NCI-H748 (cell line): ENCODE measurements at regions not wholly inside any gene's neighbourhood (a gene's known extent, or its start where the extent isn't known, plus 50 kb on each side); places are given as distances from the start of the nearest gene placed in this dataset.
"Not testable (repeated sequence)": the region's sequence is repeated elsewhere in the genome, so short reads cannot be mapped to it uniquely, and the experiment has no call there.

Source experiments
- DNase-seq: peaks from one replicate; lab custom pipeline; 2025; ENCODE audit not compliant: unreplicated experiment; lab: John Stamatoyannopoulos, UW

DNA sequence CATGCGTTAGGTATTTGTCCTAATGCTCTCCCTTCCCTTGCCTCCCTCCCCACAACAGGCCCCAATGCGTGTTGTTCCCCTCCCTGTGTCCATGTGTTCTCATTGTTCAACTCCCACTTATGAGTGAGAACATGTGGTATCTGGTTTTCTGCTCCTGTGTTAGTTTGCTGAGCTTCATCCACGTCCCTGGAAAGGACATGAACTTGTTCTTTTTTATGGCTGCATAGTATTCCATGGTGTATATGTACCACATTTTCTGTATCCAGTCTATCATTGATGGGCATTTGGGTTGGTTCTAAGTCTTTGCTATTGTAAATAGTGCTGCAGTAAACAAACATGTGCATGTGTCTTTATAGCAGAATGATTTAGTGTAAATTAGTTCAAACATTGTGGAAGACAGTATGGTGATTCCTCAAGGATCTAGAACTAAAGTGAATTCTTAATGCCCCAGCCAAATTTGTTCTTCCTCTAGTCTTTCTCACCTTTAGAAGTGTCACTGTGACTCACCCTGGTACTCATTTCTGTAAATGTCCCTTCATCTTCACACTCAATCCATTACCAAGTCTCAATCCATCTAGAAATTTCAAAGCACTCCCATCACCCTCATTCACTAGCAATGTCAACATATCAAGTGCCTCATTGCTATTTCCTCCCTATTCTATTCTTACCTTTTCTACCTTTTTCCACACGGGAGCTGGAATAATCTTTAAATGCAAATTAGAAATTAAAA, 123.9 kb downstream of the MREG start:
- not testable (repeated sequence) for DNase-seq

DNA sequence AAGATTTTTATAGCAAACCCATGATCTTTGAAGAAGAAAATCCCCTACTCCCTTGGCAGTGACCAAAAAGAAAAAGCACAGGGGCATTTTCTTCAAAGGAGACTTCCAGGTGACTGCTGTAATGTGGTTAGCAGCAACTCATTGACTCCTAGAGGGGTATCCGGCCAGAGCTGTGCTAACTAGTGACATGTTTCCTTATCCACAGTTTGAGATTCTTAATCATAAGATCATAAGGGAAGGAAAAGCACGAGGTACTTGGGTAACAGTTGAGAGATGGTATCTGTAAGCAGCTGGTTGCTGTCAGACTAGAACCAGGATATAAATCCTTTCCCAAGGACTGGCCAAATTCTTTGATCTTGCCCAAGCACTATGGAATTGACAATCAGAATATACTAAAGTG, 124.7 kb downstream of the MREG start:
- DNase-seq: no peak

DNA sequence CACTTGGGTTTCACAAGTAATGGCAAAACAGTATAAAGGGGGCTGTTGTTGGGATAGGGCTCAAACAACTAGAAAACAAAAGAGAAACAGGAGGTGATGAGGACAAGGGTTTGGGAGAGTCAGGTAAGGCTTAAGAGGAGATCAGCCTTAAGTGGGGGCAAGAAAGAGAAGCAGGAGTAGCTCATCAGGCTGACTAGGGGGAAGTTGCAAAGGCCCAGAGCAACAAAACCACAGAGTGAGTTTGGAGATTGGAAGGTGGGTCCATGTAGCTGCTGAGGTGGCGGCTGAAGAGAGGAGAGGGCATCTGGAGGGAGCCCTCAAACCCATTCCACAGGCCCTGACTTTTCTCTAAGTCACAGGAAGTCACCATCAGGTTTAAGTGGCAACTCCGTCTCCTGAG, 126.0 kb downstream of the MREG start:
- no peak for DNase-seq

DNA sequence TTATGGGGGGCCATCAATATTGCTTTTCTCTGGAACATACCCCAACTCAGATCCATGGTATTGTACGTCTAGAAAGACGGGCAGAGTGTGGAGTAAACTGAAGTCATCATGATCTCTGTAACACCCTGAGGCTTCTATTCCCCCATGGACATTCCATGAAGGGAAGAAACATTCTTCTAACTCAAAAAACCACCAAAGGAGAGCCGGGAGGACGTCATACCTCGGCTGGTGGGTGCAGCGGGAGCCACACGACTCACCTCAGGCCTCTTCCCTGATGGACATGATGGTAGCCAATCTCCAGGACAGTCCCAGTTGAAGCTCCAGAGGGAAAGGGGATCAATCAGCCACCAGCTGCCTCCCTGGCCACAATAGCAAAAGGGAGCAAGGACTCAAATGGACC, 127.3 kb downstream of the MREG start:
- no peak for DNase-seq

DNA sequence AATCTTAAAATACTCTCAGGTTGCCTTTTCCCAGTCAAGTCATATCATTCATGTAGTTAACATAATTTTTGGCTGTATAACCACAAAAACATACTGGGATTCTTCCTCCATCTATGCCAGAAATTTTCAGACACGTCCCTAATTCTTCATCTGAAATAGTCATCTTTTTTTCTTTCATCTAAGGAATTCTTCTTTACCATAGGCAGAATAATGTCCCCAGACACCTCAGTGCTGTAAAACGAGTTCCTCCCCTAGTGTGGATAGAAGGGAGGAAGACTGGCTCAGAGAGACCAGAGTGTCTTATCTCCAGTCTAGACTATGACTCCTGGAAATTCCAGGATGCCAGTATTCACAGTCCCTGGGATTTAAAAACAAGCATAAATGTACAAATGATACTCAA, 127.8 kb downstream of the MREG start:
- no peak for DNase-seq

DNA sequence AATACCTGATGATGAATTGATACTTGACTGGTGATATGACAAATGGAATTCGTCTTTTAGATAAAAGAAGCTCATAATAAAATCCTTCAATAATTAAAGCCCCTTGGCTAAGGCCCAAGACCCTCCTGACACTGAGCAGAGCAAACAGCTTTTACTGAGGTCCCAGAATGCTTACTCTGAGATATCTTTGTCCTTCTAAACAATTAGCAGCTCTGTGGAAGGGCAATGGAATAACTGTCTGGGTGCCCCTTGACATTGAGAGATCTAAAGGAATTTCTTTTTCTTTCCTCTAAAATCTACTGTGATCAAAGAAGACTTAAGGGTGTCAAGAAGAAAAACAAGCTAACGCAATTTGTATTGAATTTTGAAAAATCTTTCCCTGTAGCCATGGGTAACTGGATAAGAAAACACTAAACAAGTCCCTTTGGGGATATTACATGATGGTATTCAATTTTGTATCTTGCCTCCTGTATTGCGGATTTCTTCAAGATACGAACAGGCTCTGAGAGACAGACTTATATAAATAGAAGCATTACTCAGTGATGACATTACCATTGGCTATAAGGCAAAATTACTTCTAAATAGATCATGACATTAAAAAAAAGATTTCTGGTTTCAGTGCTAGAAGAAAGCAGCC, 128.8 kb downstream of the MREG start:
- DNase-seq: no peak

DNA sequence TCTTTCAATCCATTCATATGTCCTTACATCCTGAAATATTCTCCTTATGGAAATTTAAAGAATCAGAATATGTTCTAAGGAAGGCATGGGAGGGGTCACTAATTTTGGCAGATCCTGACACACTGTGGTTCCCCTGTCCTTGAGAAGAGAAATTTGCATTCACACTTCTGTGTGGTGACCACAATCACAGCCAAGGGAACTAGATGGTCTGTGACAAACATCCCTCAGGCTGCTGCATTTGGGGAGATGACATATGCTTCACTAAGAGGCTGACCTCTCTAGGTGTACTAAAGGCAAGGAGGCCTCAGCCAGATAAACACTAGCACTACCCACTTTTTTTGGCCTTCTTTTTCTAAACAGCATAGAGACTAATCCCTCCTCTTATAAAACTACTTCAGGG, 129.6 kb downstream of the MREG start:
- no peak for DNase-seq

DNA sequence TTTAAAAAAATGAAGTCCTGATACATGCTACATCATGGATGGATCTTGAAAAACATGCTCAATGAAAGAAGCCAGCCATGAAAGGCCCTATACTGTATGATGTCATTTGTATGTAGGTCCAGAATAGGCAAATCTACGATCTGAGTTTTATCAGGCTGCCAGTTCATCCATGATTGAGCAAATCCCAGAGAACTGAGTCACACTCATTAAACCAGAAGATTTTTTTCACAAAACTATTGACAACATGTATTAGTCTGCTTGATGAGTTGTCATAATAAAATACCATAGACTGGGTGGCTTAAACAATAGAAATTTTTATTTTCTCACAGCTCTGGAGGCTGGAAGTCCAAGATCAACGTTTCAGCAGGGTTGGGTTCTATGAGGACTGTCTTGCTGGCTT, 130.7 kb downstream of the MREG start:
- DNase-seq: no peak

DNA sequence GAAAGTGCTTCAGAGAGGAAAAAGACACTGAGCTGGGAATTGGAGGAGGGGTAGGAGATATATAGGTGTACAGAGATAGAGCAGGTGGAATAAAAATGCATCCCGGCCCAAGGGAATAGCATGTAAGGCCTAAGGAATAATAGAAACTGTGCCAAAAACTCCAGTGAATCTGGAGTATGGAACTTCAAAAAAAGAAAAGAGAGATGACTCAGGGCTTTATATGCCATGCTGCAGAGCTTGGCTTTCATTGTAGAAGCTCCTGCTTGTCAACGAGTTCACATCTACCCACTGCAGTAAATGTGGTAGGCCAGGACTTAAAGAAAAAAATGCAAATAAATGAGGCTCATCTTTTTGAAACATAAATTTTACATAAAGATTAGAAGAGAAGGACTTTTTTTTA, 131.8 kb downstream of the MREG start:
- DNase-seq: no peak

DNA sequence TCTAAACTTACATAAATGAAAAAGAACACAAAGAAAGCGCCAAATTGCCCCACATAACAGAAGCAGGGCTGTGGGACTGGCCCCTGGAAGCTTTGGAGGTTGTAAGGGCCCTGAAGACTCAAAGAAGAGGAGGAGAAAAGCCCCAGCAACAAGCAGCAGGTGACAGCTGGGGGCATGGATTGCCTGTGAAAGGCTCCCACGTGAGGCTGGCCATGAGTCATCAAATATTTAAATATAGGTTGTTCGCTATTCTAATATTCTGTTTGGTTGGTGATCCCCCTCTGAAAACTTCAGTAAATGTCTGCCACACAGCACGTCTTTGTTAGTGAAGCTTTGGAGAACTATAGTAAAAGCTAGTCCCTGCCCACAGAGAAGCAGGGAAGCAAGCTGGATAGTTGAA, 132.4 kb downstream of the MREG start:
- no peak for DNase-seq

DNA sequence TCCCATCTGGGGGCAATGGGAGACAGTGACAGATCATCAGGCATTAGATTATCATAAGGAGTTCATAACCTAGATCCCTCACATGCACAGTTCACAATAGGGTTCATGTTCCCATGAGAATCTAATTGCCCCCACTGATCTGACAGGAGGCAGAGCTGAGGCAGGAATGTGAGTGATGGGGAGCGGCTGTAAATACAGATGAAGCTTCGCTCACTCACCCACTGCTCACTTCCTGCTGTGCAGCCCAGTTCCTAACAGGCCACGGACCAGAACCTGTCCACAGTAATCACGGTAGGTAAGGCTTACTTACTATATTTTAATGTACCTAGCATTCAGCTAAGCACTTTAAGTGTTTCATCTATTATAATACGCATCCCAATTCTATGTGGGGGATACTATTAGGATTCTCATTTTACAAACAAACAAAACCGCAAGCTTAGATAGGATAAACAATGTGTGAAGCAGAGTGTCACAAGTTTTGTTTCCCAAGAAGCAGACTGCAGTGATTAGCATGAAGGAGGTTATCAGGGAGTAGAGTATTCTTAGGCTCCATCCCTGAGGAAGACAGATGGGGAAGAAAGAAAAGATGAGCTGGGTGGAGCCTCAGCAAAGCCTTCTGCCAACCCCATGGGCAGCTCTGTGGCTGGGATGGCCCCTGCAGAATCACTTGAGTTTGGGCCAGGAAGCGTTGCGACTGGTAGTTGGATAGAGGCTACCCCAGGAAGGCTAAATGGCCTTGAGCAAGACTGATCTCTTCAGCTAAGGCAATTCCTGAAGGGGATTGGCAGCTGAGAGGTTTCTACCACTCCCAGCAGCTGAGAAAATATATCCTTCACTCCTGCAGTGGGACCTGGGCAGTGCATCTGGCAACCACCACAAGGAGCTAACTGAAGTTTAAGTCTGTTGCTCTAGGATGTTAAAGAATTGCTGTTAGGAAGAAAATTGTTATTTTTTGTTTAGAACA, 133.1 kb downstream of the MREG start:
- DNase-seq: no peak

DNA sequence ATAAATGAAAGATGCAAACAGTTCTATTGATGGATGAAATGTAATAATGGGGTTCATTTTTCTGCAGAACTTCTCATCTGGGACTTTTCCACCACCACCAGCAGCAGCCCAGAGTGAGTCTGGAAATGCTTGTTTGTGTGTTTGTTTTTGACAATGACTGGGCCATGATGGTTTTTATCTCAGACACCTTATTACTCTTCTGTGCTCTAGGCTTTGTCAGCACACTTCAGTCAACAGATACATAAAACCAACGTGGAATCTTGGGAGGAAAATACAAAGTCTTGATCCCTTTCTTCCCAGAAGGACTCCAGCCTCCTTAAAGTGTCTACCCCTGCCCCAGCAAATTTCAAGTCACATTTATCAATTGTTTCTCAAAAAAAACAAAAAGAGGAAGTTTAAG, 134.0 kb downstream of the MREG start:
- DNase-seq: no peak

DNA sequence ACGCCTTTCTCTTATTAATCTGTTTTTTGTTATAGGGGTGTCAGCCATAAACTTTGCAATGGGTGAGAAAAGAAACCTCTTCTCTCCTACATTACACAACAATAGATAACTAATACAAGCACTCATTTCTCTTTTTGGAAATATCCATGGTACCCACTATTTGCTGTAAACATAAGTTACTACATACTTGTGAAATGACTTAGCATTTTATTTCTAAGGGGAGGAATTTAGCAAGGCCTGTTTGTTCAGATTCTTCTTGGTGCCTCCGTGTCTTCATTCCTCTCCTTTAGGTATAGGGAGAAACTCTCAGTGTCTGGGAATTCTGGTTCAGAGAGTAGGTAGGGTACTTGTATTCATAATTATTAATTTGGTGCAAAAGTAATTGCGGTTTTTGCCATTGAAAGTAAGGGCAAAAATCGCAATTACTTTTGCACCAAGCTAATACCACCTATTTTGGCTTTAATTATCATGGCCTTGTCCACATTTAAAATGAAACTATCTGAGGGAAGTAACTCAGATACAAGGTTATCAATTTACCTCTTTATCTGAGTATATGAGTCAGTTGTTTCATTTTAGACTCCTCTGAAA, 134.8 kb downstream of the MREG start:
- no peak for DNase-seq

DNA sequence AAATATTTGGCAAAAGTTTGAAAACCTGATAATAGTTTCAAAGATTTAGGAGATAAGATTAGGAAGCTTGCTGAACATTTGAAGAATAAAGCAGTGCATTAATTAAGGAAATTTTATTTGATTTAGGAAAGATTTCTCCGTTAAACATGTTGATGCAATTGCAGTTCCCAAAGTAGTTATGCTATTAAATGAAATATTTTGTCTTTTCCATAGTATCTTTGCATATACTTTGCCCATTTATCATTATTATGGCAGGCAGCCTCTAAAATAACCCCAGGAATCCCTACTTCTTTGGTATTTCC, 136.5 kb downstream of the MREG start:
- DNase-seq: no peak

DNA sequence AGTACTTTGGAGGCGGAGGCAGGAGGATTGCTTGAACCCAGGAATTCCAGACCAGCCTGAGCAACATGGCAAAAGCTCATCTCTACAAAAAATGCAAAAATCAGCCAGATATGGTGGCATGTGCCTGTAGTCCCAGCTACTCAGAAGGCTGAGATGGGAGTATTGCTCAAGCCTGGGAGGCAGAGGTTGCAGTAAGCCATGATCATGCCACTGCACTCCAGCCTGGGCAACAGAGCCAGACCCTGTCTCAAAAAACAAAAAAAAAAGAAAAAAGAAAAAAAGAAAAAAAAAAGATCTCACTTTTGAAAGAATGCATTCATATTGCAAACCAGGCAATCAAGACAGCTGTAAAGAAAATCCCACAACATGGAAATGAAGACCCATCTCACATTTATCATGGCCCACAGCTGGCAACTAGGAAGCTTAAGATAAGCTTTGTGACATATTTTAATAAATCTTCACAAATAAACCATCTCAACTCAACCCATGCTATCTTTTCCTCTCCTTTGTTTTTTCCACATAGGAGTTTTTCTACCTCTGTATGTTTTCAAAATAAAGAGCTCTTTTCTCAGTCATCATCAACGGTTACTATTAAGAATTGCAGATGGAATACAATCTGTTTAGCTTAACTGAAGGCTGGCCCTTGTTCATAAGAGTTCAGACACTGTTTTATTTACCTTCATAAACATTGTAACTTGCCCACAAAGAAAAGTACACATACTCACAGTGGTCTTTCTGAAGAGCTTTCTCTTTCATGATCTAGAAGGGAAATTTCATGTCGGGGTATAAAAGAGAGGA, 137.0 kb downstream of the MREG start:
- DNase-seq: peak; percentile 22

DNA sequence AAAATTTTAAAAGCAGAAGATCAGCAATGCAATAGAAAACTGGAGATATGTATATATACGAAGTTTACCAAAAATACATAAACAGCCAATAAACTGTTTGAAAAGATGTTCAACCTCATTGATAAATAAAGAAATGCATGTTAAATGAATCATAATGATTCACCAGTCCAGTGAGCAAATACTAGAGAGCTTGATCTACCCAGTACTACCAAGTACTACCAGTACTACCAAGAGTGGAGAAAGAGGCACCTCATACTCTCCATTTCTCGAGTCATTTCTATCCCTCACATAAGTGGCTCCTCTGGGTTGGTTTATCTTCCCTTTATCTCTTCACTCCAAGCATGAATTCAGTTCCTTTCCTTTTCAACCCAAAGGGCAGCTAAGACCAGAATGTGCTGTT, 138.9 kb downstream of the MREG start:
- no peak for DNase-seq

DNA sequence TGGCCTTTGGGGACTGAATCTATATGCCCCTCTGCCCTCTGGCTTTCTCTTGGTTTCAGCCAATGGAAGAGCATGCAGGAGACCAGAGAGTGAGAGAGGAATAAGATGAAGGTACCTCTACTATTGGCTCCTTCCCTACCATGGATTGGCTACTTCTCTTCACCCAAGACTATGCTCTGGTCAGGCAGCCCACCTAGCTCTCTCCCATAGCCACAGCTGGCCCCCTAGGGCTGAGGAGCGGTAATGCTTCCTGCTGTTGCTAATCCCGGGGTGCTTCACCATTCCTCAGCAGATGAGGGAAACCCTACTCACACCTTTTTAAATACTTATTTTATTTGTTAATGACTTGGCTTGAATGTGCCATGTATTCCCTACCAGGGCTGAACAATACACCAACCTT, 142.4 kb downstream of the MREG start:
- DNase-seq: peak; percentile 39

DNA sequence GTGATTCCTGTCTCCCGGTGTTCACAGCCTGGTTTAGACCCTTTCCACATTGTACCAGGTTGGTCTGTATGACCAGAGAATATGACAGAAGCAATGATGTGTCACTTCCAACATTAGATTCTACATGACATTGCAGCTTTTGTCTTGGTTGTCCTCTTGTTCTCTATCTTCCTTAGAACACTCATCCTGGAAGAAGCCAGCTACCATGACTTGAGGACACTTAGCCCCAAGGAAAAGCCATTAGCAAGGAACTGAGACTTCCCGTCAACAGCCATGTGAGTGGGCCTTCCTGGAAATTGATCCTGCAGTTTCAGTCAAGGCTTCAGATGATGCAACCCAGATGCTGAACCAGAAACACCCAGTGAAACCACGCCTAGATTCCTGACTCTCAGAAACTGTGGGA, 143.3 kb downstream of the MREG start:
- peak; percentile 37 for DNase-seq

DNA sequence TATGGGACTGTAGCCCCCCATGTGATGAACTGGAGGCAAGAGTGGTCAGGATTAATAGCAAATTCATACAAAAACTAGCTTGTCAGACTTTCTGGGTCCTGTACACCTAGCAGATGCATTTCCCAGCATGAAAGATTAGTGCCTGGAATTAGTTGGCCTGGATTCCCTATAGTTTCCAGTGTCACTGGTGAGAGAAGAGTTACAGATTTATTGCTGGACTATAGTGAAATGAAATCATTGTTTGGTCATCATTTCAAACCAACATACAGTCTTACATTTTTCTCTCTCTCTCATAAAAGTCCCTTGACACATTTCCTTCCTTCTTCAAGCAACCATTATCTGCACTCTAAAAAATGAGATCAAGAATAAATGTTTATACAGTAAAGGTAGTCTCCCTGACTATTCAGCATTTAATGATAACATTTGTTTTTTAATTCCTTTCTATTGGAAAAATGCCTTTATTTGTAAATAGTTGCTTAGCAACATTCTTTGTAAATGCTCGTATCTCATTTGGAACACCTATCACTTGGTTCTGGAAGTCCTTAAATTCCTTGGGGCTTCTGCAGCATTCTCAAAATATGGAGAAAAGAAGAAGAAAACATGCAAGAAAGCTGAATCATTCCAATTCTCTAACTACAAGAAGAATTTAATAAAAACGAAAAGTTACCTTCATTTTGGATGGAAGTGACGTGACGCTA, 144.4 kb downstream of the MREG start:
- no peak for DNase-seq

DNA sequence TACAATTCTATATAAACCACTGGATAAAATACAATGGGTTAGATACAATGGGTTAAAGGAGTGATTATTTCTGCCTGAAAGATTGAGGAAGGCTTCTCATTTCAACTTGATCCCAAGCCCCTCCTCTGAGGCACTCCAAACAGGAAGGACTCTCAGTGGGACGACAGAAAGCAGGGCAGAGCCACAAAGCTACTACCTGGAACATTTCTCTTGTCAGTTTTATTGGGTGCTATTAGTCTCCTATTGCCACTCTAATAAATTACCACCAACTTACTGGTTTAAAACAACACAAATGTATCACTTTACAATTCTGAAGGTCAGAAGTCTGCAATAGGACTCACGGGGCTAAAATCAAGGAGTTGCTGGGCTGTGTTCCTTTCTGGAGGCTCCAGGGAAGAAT, 146.7 kb downstream of the MREG start:
- DNase-seq: no peak
